CD4-positive, alpha-beta T cell treated with Interleukin-12 subunit alpha and Interleukin-12 subunit beta, for 1 hour (primary cell): ENCODE measurements at regions not wholly inside any gene's neighbourhood (a gene's known extent, or its start where the extent isn't known, plus 50 kb on each side); places are given as distances from the start of the nearest gene placed in this dataset.
"Not testable (repeated sequence)": the region's sequence is repeated elsewhere in the genome, so short reads cannot be mapped to it uniquely, and the experiment has no call there.

Experiments used
- DNase-seq: peaks from one replicate; pipeline ENCODE4 v3.0.0-alpha.2; 2020

DNA sequence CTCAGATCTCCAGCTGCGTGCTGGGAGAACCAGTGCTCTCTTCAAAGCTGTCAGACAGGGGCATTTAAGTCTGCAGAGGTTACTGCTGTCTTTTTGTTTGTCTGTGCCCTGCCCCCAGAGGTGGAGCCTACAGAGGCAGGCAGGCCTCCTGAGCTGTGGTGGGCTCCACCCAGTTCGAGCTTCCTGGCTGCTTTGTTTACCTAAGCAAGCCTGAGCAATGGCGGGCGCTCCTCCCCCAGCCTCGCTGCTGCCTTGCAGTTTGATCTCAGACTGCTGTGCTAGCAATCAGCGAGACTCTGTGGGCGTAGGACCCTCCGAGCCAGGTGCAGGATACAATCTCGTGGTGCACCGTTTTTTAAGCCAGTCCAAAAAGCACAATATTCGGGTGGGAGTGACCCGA lies 864.4 kb downstream of the GBE1 start:
- not testable (repeated sequence) for DNase-seq

GRCh38 chr3:80890571-80890970 lies 870.9 kb downstream of the GBE1 start:
- no peak for DNase-seq

- no peak for DNase-seq
Observed at GRCh38 chr3:80889535-80889934, 871.9 kb downstream of the GBE1 start.

DNA sequence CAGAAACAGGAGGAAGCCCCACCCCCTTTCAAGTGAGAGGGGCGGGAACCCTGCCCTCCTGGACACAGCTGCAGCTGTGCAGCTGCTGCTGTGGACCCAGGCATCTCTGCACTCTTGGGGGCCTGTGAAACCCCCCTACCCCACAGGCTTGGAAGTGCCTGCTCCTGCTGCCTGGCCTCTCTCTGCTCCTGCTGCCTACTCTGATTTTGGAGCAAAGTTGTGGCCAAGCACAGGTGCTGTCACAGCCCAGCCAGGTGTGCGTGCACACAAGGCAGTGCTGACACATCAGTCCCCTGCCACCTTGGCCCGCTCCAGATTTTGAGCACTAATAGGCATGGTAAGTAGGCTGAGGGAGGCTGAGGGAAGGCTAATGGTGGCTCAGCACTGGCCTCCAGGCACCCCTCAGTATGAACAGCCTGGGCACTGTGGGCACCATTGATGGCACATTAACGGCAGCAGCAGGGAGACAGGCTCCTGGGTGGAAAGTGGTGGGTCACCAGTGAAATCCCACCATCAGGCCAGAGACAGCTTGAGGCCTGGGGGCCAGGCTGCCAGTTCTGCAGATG lies 890.9 kb downstream of the GBE1 start:
- no peak for DNase-seq

GRCh38 chr3:80855482-80855881 lies 906.0 kb downstream of the GBE1 start:
- DNase-seq: no peak

- DNase-seq: no peak
Observed at GRCh38 chr3:80836395-80836794, 925.0 kb downstream of the GBE1 start.

DNA sequence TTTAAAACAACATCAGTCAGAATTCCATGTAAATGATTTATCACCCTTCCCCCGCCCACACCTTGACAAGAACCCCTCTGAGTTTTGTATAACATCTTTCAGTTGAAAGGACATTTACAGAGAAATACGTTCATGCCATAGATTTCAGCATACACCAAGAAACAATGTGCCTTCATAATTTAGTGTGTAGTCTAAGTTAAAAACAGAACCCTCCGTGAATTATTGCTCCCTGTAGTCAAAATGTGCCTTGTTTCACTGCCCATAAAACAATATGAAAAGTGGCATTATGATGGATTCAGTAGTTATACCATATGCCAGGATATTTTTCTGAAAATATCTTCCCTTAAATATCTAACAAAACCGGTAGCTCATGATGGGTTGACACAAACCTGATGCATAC lies 953.9 kb downstream of the GBE1 start:
- no peak for DNase-seq

- DNase-seq: no peak
Observed at GRCh38 chr3:80806673-80807072, 954.8 kb downstream of the GBE1 start.

DNA sequence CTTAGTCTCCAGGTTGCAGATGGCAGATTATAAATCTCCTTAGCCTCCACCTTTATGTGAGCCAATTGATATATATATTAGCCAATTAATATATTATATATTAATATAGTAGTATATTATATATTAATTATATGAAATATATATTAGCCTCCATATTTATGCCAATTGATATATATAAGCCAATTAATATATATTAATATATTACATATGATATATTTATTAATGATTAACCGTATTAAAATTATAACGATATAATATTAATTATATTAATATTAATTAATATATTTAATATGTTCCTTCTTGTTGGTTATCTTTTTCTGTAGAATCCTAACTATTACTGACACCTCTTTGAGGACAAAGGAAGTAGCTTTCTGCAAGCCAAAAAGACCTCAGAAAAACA lies 972.5 kb downstream of the GBE1 start:
- no peak for DNase-seq

DNA sequence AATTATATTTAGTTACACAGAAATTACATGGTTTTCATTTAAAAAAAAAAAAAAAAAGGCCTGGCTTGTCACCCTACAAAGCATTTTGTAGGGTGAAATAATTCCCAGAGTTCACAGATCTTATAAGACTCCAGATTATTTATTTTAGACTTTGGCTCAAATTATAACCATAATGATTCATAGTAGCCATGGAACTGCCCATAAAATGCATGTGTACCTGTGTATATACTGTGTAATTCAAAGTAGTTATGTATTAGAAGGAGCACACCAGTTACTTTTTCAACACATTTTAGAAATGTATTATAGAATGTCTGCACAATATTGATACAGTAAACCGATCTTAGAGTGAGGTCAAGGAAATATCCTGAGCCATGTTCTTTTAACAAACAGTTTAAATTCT lies 975.6 kb downstream of the GBE1 start:
- DNase-seq: no peak

DNA sequence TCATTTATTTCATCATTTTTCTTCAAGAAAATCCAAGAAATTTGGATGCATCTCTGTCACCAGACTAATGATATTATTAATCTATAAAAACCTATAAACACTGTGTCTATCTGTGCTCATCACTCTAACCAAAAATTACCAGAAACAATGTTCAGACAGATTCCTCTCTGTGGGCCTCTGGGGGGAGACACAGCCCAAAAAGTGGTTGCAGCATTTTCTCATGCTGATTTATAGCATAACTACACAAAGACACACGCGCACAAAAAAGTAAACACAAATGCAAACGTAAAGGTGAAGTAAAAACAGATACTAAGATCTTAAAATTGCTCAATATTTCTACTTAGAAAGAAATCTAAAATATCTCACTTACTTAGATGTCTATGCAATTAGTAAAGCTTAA lies 976.0 kb downstream of the GBE1 start:
- DNase-seq: no peak

DNA sequence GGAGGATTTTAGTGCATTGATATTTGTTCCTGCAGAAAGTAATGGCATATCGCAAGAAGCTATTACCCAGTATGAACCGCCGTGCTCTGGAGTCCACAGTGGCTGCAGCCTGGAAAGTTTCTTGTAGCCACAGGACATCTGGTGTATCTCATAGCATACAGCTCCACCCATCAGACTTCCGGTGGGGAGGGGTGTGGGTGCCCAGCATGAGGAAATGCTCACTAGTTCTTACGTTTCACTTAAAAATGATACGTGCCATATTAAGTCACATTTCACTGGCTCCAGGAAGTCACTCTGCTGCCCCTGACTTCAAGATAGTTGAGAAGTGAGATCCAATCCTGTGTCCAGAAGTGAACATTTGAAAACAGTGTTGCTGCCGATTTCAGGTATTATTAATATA lies 990.4 kb downstream of the GBE1 start:
- peak; percentile 3 for DNase-seq

DNA sequence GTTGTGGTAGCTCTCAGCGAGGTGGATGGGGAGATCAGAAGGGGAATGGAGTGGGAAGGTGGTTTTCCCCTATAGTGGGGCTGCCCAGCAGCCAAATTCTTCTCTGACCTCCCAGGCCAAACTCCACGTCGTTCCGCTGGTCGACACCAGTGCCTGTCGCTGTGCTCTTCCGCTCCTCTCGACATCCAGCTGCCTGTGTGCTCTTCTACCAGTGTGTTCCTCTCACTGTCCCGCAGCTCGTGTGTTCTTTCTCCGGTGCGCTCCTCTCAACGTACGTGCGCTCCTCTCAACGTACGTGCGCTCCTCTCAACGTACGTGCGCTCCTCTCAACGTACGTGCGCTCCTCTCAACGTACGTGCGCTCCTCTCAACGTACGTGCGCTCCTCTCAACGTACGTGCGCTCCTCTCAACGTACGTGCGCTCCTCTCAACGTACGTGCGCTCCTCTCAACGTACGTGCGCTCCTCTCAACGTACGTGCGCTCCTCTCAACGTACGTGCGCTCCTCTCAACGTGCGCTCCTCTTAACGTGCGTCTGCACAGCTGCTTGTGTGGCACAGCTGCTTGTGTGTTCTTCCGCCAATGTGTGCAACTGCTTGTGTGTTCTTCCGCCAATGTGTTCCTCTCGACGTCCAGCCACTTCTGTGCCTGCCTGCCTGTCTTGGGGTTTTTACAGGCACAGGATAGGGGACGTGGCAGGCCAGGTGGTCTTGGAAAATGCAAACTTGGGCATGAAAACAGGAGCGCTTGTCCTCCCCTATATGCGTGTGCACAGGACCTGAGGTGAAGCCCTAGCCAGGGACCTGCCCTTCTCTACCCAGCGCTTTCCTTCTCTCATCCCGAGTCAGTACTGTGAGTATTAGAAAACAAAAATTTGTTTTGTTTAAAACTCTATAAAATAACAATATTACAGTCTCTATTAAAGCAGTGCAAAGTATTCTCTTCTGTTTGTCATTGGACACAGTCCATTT lies 991.1 kb downstream of the GBE1 start:
- DNase-seq: no peak

DNA sequence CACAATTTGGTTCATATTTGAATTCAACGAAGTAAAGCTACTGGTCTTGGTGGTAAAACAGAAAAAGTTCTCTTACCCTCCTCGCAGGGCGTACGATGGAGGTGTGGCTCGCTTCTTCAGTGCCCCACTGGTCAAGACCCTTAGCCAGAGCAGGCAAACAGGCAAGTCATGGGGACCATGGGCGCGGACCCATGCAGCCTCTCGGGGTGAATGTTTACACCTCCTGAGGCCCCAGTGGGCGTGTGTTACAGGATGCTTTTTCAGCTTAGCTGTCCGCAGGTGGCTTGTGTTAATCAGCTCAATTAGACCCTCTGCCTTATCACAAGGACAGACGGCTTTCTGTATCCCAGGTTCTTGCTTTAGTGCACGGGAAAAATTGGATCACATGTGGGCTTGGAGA lies 991.8 kb downstream of the GBE1 start:
- no peak for DNase-seq

DNA sequence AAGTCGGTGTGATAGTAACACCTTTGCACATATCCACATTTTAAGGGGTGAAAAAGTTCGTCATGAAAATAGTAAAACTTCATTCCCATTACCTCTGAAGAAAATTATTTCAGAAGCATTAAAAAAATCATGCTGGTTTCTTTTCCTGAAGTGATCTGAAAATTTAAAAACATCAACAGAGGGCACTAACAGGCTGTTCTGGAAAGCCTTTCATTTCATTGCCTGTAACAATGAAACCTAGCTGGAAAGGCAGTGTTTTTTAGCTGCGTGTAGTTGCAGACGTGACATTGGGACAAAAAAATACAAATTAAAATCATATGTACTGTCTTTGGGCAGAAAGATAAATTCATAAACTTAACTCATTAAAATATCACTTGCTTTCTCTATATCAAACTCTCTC lies 993.8 kb downstream of the GBE1 start:
- no peak for DNase-seq

- no peak for DNase-seq
Observed at GRCh38 chr3:80754969-80755368, 987.2 kb upstream of the ROBO1 start.

DNA sequence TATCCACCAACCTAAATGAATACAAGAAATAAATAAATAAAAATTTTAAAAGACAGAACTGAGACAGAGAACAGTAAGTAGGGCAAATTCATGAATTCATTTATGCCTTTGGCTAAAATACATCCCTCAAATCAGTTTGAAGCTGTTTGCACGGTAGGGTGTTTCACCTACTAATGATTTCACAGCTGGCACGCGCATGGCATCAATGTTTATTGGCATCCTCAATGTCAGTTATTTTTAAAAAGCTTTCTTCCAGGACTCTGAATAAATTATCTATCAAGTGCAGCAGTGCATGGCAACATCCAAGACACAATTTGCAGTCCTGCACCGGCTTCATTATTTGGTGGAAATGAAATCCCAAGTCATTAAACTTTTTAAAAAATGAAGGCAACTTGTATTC lies 985.2 kb upstream of the ROBO1 start:
- DNase-seq: no peak

DNA sequence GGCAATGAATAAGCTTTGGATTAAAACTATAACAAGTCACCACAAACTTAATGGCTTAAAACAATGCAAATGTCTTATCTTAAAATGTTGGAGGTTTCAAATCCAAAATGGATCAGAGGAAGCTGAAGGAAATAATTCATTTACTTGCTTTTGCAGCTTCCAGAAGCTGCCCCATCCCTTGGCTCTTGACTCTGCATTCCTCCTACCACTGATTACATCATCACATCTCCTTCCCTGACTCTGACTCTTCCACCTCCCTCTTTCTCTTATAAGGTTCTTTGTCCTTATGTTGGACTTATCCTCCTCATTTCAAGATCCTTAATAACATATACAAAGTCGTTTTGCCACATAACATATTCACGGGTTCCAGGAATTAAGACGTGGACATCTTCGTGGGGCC lies 982.8 kb upstream of the ROBO1 start:
- no peak for DNase-seq

DNA sequence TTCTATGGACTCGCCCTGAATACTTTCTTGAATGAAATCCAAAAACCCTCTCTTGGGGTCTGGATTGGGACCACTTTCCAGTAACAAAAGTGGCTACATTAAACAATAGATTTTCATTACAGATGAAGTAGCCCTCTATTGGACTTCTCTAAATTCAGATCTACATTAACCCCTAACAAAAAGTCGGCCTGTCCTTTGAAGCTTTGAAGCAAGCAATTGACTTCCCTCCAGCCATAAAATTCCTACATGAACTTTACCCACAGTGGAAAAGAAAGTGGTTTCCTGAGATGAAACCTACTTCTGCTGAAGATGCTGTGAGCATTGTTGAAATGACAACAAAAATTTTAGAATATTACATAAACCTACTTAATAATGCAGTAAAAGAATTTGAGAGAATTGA lies 967.1 kb upstream of the ROBO1 start:
- no peak for DNase-seq

DNA sequence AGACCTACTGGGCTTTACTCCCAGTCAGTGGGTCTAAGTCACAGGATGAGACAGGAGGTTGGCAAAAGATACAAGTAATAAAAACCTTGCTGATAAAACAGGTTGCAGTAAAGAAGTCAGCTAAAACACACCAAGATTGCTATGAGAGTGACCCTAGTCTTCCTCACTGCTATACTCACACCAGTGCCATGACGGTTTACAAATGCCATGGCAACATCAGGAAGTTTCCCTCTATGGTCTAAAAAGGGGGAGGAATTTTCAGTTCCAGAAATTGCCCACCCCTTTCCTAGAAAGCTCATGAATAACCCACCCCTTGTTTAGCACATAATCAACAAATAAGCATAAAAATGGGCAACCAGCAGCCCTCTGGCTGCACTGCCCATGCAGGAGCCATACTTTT lies 966.7 kb upstream of the ROBO1 start:
- DNase-seq: no peak

- no peak for DNase-seq
Observed at GRCh38 chr3:80733522-80734176, 965.9 kb upstream of the ROBO1 start.

DNA sequence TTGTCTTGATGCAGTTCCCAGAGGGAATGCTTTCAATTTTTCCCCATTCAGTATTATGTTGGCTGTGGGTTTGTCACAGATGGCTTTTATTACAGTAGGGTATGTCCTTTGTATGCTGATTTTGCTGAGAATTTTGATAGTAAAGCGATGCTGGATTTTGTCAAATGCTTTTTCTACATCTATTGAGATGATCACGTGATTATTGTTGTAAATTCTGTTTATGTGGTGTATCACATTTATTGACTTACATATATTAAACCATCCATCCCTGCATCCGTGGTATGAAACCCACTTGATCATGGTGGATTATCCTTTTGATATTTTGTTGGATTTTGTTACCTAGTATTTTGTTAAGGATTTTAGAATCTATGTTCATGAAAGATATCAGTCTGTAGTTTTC lies 959.8 kb upstream of the ROBO1 start:
- not testable (repeated sequence) for DNase-seq

DNA sequence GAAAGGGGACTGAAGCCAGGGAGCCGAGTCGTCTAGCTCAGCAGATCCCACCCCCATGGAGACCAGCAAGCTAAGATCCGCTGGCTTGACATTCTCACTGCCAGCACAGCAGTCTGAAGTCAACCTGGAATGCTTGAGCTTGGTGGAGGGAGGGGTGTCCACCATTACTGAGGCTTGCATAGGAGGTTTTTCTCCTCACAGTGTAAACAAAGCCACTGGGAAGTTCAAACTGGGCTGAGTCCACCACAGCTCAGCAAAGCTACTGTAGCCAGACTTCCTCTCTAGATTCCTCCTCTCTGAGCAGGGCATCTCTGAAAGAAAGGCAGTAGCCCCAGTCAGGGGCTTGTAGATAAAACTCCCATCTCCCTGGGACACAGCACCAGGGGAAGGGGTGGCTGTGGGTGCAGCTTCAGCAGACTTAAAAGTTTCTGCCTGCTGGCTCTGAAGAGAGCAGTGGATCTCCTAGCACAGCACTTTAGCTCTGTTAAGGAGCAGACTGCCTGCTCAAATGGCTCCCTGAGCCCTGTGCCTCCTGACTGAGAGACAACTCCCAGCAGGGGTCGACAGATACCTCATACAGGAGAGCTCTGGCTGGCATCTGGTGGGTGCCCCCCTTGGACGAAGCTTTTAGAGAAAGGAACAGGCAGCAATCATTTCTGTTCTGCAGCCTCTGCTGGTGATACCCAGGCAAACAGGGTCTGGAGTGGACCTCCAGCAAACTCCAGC lies 942.0 kb upstream of the ROBO1 start:
- DNase-seq: not testable (repeated sequence)
